Epithelial cell of proximal tubule (primary cell): ENCODE measurements at regions not wholly inside any gene's neighbourhood (a gene's known extent, or its start where the extent isn't known, plus 50 kb on each side); places are given as distances from the start of the nearest gene placed in this dataset.

ENCODE experiments used
- DNase-seq: peaks from one replicate; pipeline ENCODE4 v3.0.0-alpha.2; 2011; ENCODE audit warnings: low read depth
- H3K4me3 ChIP-seq: 2 replicates; pipeline ENCODE4 v1.5.1; 2011; ENCODE audit warnings: low read depth, mild to moderate bottlenecking, low read length
- TF ChIP-seq, protein P1 (sequence below): conservative IDR thresholded peaks from 2 replicates; pipeline ENCODE4 v1.5.1; 2012; ENCODE audit warnings: low read depth, mild to moderate bottlenecking, low read length

DNA sequence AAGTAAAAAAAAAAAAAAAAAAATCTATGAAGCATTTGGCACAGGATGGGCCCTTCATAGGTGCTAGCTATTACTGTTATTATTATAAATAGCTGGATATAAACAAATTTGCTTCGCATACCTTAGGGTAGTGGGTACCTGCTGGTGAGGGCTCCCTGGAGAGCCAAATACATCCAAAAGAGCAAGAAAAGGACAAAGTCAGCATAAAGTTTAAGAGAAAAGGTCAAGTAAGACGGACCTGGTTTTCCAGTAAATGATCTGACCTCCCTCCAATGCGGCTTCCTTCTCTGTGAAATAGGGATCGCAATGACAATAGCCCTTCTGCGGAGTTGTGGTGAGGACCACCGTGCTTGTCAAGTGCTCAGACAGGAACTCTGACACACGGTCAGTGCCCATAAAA, 214.5 kb downstream of the SNX10 start:
- no peak overlapping the region for H3K4me3 ChIP-seq
- no peak for DNase-seq
- TF ChIP-seq, protein P1, sequence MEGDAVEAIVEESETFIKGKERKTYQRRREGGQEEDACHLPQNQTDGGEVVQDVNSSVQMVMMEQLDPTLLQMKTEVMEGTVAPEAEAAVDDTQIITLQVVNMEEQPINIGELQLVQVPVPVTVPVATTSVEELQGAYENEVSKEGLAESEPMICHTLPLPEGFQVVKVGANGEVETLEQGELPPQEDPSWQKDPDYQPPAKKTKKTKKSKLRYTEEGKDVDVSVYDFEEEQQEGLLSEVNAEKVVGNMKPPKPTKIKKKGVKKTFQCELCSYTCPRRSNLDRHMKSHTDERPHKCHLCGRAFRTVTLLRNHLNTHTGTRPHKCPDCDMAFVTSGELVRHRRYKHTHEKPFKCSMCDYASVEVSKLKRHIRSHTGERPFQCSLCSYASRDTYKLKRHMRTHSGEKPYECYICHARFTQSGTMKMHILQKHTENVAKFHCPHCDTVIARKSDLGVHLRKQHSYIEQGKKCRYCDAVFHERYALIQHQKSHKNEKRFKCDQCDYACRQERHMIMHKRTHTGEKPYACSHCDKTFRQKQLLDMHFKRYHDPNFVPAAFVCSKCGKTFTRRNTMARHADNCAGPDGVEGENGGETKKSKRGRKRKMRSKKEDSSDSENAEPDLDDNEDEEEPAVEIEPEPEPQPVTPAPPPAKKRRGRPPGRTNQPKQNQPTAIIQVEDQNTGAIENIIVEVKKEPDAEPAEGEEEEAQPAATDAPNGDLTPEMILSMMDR = no peak

DNA sequence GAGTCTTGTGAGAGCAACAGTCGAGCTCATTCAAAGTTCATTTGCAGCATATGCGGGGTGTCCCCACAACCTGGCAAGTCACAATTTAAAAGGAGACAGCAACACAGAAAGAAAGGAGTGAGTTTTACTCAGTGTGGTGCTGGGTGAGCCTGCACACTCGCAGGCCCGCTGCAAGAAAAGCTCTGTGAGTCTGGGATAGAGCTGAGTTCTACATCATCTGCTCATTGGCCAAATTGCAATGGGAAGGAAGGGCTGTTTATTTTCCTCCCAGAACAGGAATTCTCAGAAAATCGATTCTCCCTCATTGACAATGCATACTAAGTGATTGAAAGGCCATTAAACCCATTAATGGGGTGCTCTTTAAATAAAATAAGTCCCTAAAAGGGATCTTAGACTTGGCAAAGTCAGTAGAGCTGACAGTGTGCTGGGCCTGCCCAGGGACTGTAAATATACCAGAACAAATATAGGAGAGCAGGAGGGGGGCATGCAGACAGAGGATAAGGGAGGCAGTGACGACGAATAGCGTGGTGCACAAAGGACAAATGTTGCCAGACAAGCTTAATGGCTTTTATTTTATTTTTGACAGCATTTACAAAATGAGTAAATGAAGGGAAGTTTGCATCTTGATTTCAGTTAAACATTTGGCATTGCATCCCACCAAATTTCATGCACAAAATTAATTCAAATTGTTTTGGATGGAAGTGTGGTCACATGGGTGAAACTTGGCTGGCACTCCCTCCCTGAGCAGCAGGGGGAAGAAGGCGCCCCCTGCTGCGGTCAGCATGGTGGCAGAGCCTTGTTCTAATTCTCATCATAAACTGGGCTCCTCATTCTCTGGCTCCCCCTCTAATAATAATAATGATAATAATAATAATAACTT, 215.7 kb downstream of the SNX10 start:
- TF ChIP-seq, protein P1 = peak; percentile 32
- no peak overlapping the region for H3K4me3 ChIP-seq
- DNase-seq = no peak

DNA sequence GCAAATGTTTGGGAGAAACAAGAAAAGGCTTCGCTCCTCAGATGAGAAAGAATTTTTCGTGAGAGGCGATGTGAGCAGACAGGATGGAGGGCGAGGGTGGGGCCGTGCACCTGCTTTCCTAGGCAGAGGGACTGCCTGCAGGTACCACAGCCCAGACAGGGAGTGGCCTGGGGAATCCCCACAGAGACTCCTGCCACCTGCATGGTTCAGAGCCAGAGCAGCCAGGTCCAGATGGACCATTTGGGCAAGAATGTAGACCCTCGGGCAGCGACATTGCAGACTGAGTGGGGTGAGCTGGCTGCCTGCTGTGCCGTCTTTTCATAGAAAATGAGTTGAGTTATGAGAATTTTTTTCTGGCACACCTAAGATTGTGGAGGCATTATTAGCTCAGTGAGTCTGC, 216.8 kb downstream of the SNX10 start:
- no peak for DNase-seq
- no peak overlapping the region for H3K4me3 ChIP-seq
- TF ChIP-seq, protein P1 = no peak

DNA sequence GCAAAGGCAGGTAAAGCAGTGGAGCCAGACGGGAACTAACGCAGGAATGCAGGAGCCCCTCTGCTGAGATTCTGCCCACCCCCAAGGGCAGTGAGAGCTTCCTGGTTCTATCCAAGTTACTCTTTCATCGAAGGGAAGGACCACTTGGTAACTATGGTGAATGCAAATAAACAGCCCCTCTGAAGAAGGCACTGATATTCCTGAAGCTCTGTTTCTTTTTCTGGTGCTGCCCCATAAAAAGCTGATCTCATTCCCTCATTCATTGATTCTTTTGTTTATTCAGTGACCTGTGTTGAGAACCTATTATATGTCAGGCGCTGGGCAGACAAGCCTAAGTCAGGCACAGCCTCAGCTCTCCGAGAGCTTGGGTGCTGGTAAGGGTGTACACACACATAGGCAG, 217.3 kb downstream of the SNX10 start:
- no peak for DNase-seq
- H3K4me3 ChIP-seq = no peak overlapping the region

DNA sequence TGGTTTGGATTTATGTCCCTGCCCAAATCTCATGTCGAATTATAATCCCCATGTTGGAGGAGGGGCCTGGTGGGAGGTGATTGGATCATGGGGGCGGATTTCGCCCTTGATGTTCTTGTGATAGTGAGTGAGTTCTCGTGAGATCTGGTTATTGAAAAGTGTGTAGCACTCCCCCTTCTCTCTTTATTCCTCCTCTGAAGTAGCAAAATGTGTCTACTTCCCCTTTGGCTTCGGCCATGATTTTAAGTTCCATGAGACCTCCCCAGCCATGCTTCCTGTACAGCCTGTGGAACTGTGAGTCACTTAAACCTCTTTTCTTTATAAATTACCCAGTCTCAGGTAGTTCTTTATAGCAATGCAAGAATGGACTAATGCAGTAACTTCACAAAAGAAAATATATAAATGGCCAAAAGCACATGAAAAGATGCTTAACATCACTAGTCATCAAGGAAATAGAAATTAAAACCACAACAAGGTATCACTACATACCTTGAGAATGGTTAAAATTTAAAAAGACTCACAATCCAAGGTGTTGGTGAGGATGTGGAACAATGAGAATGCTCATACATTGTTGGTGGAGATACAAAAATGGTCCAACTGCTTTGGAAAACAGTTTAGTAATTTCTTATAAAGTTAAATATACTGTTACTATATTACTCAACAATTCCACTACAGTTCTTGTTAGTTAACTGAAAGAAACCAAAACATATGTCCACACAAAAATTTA, 218.7 kb downstream of the SNX10 start:
- DNase-seq = no peak
- TF ChIP-seq, protein P1 = no peak
- H3K4me3 ChIP-seq = no peak overlapping the region

More for the DNA sequence above, 217.3 kb downstream of the SNX10 start:
- TF ChIP-seq, protein P1 = no peak

DNA sequence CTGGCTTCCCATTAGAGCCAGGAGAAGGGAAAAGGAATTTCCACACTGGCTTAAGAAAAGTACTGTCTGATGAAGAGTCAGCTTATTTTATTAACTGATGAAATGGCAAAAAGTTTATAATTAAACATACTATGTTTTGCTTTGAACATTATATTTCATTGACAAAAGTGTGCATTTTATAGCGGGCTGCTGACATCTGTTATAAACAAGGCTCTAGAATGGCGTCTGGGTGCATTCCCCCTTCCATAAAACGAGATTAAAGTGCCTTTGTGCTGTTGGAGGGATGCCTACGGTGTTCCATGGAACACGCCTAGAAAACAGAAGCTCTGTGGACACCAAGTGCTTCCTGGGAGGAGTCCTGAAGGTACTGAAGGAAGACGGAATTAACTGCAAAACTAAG, 220.2 kb downstream of the SNX10 start:
- H3K4me3 ChIP-seq = no peak overlapping the region
- no peak for DNase-seq
- TF ChIP-seq, protein P1 = no peak

DNA sequence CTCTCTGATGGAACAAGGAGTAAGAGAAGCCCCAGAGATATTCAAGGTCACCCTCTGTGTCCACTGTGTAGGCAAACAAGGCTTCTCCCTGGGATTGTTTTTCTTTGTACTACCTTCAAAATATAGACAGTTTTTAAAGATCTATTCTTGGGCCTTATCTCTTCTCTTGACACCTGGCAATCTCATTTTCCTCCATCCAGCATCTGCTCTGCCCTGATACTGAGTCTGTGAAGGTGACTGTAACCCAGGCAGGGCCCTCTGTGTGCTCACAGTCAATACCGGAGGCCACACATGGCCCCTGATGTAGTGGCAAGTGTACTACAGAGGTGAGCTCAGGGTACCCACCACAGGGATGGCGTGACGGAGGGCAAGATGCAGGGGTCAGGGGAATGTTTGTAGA, 221.1 kb downstream of the SNX10 start:
- no peak for DNase-seq
- TF ChIP-seq, protein P1 = no peak
- no peak overlapping the region for H3K4me3 ChIP-seq
